ENCODE measurements at regions not wholly inside any gene's neighbourhood (a gene's known extent, or its start where the extent isn't known, plus 50 kb on each side); places are given as distances from the start of the nearest gene placed in this dataset.

- Histone ChIP-seq H3K36me3 (no peaks in the 10 kb centered on the region), H3K4me1 (no peaks in the 10 kb centered on the region), H3K27ac (no peak overlapping the region), H3K9me3 (no peaks in the 10 kb centered on the region), H3K27me3 (no peaks in the 10 kb centered on the region), H3K4me3 (no peak overlapping the region)
- ATAC-seq (no peak), DNase-seq (no peak)
- in situ Hi-C loops (cut with MboI; ENCODE audit: low sequenced_read_pairs in 4 of 4) (no loop called here), intact Hi-C loops (cut with DNase I; ENCODE audit: low total_unique reads) (no loop called here)
- no peak for TF ChIP-seq POLR2A (IDR thresholded peaks at IDR 0.05)
- TF ChIP-seq CTCF (IDR thresholded peaks at IDR 0.05 in 4 of 5, conservative IDR thresholded peaks at IDR 0.05 in 1 of 5): no peak
Observed at GRCh38 chr14:51491776-51492175, 159.9 kb upstream of the FRMD6 start.

- no peak for ATAC-seq
- Histone ChIP-seq H3K27ac (no peak overlapping the region), H3K4me1 (no peaks in the 10 kb centered on the region), H3K4me3 (no peak overlapping the region), H3K36me3 (no peaks in the 10 kb centered on the region), H3K9me3 (peaks cover 0 to 4% (median 0%) of the 10 kb centered on the region in 3 donors), H3K27me3 (no peaks in the 10 kb centered on the region)
- no peak for TF ChIP-seq CTCF (IDR thresholded peaks at IDR 0.05 in 4 of 5, conservative IDR thresholded peaks at IDR 0.05 in 1 of 5)
- no peak for TF ChIP-seq POLR2A (IDR thresholded peaks at IDR 0.05)
- intact Hi-C loops (cut with DNase I; ENCODE audit: low total_unique reads): no loop called here
- no peak for DNase-seq
- in situ Hi-C loops (cut with MboI; ENCODE audit: low sequenced_read_pairs in 4 of 4): no loop called here
Observed at GRCh38 chr14:51495319-51495718, 156.4 kb upstream of the FRMD6 start.

- Histone ChIP-seq H3K36me3 (no peaks in the 10 kb centered on the region), H3K9me3 (peaks cover 0 to 11% (median 0%) of the 10 kb centered on the region in 3 donors), H3K27ac (no peak overlapping the region), H3K4me3 (no peak overlapping the region), H3K27me3 (no peaks in the 10 kb centered on the region), H3K4me1 (no peaks in the 10 kb centered on the region)
- TF ChIP-seq CTCF (IDR thresholded peaks at IDR 0.05 in 4 of 5, conservative IDR thresholded peaks at IDR 0.05 in 1 of 5) (no peak), POLR2A (IDR thresholded peaks at IDR 0.05) (no peak)
- intact Hi-C loops (cut with DNase I; ENCODE audit: low total_unique reads): no loop called here
- in situ Hi-C loops (cut with MboI; ENCODE audit: low sequenced_read_pairs in 4 of 4): no loop called here
- DNase-seq (no peak), ATAC-seq (no peak)
Observed at GRCh38 chr14:51498411-51499227, 153.1 kb upstream of the FRMD6 start.

GRCh38 chr14:51500776-51501175 lies 150.9 kb upstream of the FRMD6 start:
- Histone ChIP-seq H3K36me3 (no peaks in the 10 kb centered on the region), H3K4me1 (no peaks in the 10 kb centered on the region), H3K9me3 (peaks cover 0 to 11% (median 0%) of the 10 kb centered on the region in 3 donors), H3K4me3 (no peak overlapping the region), H3K27me3 (no peaks in the 10 kb centered on the region), H3K27ac (no peak overlapping the region)
- DNase-seq (no peak), ATAC-seq (no peak)
- TF ChIP-seq POLR2A (IDR thresholded peaks at IDR 0.05): no peak
- no peak for TF ChIP-seq CTCF (IDR thresholded peaks at IDR 0.05 in 4 of 5, conservative IDR thresholded peaks at IDR 0.05 in 1 of 5)
- intact Hi-C loops (cut with DNase I; ENCODE audit: low total_unique reads): no loop called here
- in situ Hi-C loops (cut with MboI; ENCODE audit: low sequenced_read_pairs in 4 of 4): no loop called here

All from gastrocnemius medialis (tissue), 4 donors.